Activated T-cell treated with anti-CD3 and anti-CD28 coated beads, Interleukin-2, amount 50 U/mL, for 1 hour (primary cell): ENCODE measurements at regions not wholly inside any gene's neighbourhood (a gene's known extent, or its start where the extent isn't known, plus 50 kb on each side); places are given as distances from the start of the nearest gene placed in this dataset.

Experiments
- DNase-seq: peaks from one replicate; pipeline ENCODE4 v3.0.0-alpha.2; 2020

DNA sequence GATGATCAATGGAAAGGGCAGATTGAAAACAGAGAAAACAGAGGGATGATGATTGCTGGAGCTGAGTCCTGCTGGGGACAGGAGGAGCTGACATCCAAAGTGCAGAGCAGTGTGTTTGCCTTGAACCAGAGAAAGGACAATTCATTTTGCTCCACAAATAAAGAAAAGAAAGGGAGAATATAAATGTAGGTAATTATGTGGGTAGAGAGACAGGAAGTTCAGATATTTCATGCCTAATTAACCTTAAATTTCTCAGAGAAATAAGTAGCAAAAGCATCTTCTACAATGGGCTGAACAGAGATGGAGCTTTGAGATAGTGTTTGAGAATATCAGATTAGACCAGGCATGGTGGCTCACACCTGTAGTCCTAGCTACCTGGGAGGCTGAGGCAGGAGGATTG is 93.2 kb downstream of the TNFSF18 start:
- DNase-seq, result no peak

GRCh38 chr1:172959571-172959970 is 91.2 kb downstream of the TNFSF18 start:
- DNase-seq, result no peak

- DNase-seq, result no peak
Observed at GRCh38 chr1:172960019-172960418, 90.7 kb downstream of the TNFSF18 start.

GRCh38 chr1:172960454-172961208 is 90.1 kb downstream of the TNFSF18 start:
- DNase-seq, result no peak

GRCh38 chr1:172964864-172965263 is 85.9 kb downstream of the TNFSF18 start:
- DNase-seq, result no peak

DNA sequence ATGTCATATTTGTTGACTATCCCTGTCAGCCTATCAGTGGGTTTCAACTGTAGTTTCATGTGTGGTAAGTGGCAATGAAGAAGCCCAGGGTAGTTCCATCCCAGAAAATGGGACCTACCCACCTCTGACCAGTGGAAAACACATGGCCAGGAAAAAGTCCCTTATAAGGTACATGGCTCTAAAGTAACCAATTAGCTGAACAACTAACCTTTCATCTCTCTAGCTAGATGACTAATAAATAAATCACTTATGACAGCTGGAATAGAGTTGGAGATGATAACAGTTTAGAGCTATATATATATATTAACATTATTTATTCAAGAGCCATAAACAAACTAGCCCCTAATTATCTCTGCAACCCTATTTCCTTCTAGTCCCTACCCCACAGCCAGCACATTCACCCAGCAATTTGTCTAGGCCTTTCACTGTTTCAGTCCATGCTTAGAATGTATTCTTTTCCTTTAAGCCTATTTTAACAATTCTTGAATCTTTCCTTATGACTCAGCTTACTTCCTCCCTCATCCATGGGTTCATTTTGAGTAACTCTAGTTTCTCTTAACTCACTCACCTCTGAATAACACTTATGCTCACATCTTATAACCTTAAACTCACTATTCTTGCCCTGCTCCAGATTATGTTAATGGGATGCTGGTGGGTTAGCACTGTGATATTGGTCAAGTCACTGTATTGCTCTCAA is 83.7 kb downstream of the TNFSF18 start:
- DNase-seq, result no peak

DNA sequence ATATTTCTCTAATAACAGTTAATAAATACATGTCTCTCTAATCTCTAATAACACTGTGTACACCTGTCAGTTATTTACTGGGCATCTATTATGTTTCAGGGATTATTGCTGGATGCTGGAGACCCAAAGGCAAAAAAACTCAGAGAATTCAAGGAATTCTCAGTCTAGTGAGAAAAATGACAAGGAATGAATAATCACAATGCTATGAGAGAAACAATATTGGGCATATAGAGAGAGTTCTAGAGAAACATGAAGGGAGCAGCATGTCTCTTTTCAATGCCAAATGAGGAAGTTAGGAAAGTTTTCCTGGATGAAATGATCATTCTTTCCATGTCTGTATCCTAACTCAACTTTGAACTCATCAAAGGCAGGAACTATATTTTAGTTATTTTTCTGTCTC is 82.8 kb downstream of the TNFSF18 start:
- DNase-seq, result no peak

DNA sequence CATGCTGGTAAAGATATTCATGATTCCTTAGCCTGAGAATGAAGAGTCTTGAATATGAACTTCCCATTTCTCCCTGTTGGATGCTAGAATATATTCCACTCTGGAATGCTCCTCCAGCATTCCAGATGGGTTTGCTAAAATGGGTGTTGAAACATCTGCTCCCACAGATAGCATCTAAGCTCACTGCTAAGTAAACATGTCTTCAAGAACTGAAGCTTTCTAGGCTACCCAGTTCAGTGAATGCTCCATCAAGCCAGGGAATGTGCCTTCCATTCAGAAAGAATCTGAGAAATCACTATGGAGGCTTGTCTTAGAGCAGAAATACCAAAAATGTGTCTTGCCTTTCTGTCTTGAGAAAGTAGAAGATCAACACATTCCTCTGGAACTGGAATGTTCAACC is 81.1 kb downstream of the TNFSF18 start:
- no peak for DNase-seq

- DNase-seq, result no peak
Observed at GRCh38 chr1:172970186-172970585, 80.6 kb downstream of the TNFSF18 start.

- no peak for DNase-seq
Observed at GRCh38 chr1:172971241-172971640, 79.5 kb downstream of the TNFSF18 start.

GRCh38 chr1:172972258-172972657 is 78.5 kb downstream of the TNFSF18 start:
- DNase-seq, result no peak

GRCh38 chr1:172973424-172973823 is 77.3 kb downstream of the TNFSF18 start:
- no peak for DNase-seq

DNA sequence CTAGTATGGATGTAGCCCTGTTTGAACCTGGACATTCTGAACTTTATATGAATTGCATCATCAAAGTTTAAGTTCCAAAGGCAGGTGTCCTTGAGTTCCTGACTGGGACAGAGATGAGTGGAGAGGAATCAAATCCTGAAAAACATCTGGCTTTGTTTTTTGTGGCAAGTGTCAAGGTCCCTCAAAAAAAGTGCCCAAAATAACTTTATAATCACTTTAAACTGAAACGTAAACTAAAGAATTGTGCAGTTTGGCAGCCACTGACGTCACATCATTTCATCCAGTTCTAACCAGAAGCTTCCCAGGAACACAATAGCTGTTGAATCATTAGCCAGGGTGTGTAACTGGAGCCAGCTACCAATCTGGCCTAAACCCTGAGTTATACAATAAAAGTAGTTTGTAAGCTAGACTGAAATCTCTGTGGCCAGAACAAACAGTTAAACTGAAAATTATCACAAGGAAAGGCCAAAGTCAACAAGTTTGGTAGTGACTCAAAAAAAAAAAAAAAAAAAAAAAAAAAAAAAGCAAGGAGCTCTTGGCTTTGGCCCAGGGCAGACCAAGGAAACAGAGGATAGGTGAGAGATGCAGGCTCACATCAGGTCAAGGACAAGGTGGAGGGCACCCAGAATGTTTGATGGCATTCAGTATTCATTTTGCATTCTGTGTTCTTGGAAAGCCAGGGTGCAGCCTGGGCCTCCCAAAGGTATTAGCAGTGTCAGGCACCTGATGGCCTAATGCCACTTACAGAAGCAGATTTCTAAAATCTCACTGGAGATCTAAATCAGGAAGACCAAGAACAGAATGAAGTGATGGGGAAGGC is 74.3 kb downstream of the TNFSF18 start:
- DNase-seq, result no peak

DNA sequence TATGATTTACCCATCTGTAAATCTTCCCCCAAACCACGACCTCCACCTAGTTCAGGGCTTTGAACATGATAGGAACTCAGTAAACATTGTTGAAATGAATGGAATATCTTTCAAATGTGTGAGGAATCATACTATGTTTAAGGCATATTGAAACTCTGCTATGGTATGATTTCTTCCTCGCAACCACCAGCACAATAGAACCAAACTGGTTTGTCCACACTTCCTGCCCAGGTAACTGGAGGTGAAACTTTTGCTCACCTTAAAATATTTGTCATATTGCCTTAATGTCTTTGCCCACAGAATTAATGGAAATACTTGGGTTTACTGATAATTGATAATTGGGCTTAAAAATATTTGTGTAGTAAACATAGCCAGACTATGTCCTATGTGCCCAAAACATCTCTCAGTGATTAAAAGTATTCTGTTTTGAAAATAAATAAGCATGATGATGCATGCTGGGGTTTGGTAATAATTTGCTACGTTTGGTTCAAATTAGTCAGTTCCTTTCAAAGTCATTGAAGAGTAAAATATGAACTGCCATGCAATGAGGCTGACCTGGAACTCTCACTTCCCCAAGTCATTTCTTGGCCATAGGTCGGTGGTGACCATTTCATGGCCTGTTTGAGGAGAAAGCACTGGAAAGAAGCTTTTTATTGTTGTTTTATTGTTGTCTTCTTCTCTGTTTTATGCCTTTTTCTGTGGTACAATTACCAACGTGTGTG is 73.3 kb downstream of the TNFSF18 start:
- no peak for DNase-seq

- no peak for DNase-seq
Observed at GRCh38 chr1:172978595-172978994, 72.1 kb downstream of the TNFSF18 start.

DNA sequence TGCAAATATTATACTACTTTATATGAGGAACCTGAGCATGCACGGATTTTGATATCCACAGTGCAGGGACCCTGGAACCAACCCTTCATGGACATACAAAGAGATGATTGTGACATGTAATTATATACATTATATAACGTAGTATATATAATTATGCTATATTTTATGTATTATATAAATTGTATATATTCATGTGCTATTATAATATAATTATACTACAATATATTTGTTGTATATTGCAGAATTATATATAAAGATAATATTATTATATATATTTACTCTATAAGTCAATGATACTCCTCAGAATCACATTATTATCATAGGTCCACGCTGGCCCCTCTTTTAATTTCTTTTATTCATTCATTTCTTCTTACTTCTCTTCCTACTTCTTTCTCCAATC is 70.9 kb downstream of the TNFSF18 start:
- no peak for DNase-seq

DNA sequence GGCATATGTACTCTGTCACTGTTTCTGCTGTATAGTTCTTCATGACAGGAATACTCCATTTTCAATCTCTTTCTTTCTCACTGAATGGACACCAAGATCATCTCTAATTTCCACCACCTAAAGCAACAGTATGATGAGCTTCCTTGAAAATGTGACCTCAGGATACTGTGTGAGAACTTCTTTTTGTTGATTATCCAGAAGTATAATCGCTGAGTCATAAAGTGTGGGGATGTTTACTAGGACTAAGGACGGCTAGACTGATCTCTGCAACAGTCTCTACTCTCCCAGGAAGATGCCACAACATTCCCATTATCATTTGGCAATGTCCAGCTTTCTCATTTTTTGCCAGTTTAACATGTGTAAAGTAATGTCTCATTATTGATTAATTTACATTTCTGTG is 70.3 kb downstream of the TNFSF18 start:
- DNase-seq, result no peak

DNA sequence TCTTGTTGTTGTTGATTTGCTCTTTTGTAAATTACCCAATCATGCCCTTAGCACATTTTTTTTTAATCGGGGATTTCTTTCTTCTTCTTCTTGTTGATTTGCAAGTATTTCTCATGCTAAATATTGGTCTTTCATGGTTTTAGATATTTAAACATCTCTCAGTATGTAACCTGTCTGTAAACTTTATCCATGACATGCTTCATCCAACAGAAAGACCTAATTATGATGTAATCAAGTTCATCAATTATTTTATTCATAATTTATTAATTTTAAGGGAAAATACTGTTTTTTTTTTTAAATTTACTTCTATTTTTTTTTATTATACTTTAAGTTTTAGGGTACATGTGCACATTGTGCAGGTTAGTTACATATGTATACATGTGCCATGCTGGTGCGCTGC is 69.8 kb downstream of the TNFSF18 start:
- no peak for DNase-seq
